ENCODE measurements at regions not wholly inside any gene's neighbourhood (a gene's known extent, or its start where the extent isn't known, plus 50 kb on each side); places are given as distances from the start of the nearest gene placed in this dataset.

DNA sequence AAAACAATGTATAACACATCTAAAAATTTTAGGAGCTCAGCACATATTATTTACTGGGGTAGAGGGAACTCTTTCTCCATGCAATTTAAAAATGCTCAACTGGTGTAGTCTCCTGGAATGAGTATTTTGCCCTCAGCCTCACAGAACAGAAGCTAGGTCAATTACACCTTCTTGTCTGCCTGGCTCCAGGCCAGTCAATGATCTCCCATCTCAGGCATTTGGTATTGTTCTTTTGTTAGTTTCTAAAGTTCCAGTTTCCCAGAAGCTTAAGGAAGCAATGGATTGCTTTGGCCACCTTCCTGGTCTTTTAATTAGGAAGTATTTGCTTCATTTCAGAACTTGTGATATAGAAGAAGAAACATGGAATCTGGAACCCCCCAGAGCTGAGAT, 360.3 kb upstream of the ASIC2 start:
- no peak for TF ChIP-seq CTCF (conservative IDR thresholded peaks at IDR 0.05)
- TF ChIP-seq ZFX (IDR thresholded peaks at IDR 0.05), result no peak
